LoVo (cell line): ENCODE measurements at regions not wholly inside any gene's neighbourhood (a gene's known extent, or its start where the extent isn't known, plus 50 kb on each side); places are given as distances from the start of the nearest gene placed in this dataset.
"Not testable (repeated sequence)": the region's sequence is repeated elsewhere in the genome, so short reads cannot be mapped to it uniquely, and the experiment has no call there.

Experiments
- DNase-seq: peaks from one replicate; pipeline ENCODE4 v3.0.0-alpha.2; 2016; ENCODE audit warnings: low spot score

DNA sequence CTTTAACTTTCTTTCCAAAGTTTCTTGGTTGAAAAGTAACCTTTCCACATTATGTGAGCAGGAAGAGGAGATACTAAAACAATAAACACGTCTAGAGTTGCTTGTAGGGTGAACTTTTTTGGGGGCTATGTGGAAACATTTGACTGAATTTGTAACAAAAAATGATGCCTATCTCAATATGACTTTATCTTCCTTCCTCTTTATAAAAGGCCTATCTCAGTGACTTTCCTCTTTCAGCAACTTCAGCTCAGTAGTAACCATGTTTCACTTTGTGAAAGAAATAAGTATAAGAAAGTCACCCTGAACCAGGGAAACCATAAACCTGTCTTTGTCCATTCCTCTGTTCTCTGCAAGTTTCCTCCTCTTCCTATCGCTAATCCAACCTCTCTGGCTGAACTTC, 124.7 kb upstream of the TMEM164 start:
- no peak for DNase-seq

GRCh38 chrX:109879991-109880390, 122.9 kb upstream of the TMEM164 start:
- no peak for DNase-seq

DNA sequence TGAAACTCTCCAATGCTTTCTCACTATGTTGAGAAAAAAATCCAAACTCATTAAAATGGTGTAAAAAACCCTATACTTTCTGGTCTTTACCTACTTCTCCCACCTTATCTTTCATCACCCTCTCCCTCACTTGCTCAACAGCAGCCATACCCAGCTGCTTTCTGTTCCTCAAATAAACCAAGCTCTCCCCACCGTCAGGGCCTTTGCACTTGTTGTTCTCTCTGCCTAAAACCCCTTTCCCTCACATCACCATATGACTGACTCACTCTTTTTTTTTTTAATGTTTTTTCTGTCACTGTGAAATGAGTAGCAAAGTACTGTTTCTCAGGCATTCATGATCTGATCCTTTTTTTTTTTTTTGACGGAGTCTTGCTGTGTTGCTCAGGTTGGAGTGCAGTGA, 122.3 kb upstream of the TMEM164 start:
- no peak for DNase-seq

DNA sequence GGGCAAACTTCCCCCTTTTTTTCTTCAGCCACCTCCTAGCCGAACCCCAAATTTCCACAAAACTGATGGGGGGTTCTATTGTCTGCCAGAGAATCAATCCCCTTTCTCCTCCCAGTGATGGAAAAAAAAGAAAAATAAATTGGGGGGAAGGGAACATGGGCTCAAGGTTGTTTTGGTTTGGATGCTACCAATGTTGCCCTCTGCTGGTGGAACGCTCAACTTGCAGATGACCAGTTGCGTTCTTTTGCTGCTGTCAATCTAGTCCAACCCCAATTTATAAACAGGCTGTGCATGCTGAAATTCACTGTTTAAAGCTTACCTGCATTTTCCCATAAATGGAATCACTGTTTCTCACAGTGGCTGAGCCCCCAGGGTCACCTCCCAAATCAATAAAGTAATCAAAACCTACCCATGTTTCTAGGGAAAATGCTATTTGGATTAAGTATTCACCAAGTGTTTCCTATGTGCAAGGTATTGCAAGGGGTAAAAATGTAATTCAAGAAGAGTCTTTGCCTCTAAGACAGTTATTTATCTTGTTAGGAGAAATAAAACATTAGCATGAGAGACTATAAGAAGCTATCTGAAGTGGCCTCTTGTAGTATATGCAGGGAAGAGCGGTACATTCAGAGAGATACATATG, 116.7 kb upstream of the TMEM164 start:
- peak; percentile 10 for DNase-seq

DNA sequence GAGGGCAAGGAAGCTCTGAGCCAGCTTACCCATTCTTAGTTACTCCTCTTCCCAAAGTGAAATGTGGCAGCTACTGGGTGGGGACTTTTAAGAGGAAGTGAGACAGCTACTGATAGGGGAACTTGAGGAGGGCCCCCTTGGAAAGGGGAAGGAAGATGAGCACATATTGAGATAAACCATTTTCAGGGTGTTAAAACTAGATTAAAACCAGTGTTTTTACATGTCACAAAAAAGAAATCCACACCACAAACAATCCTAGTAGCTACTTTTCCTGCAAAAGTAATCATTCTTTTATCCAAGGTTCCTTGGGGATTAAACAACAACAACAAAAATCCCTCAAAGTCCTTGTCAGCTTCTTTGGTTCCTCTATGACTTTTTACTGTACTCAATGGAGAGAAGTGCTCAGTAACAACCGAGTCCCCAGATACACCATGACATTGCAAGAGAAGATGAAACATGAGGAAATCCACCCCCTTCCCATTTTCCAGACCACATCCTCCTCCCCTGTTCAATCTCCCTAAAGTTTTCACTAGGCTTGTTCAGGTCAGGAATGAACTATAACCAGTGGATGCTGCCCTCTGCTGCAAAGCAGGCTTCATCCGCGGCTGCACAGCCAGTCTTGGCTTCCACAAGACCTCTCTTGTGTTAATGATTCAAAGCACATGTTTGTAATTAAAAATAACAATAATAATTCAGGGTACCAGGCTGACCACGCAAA, 113.5 kb upstream of the TMEM164 start:
- no peak for DNase-seq

DNA sequence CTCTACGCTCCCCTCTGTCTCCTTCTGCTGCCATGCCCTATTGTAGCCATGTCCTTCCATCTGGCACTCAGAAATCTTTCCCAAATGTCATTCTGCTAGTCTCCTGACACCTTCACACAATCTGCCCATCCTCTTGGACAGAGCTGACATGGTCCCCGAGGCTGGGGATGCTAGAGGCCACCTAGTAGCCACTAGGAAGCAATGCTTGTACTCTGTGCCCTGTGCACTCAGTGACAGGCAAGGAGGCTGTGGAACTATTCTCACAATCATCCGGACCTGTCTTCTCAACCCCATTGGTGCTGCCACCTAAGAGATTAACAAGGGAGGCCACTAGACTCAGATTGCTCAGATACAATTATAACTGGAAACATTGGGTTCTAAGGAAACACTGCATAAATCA, 112.6 kb upstream of the TMEM164 start:
- no peak for DNase-seq

DNA sequence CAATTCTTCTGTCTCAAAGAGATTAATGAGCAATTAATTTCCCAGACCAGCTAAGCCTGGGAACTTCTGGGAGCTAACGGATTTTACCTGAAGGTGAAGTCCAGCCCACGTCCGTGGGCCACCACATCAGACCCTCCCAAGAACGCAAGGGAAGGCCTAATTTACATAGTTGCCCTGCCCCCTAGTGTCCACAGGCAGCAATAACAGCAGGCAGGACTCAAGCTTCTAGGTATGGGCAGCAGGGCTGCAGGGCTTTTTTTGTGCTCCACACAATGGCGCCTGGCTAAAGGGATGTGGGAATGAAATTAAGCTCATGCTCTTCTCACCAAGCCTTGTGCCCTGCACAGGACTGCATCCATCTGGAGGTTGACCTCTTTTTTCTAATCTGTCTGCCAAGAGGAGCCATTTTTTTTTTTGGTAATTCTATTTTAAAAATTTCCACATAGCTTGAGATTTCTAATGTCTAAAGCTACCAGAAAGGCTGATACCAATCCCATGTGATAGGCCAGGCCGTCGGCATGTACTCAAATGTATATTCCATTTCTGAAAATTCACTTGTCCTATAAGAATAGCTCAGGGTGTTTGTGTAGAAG, 111.9 kb upstream of the TMEM164 start:
- peak; percentile 24 for DNase-seq

GRCh38 chrX:109896024-109896423, 106.9 kb upstream of the TMEM164 start:
- not testable (repeated sequence) for DNase-seq

GRCh38 chrX:109902665-109903064, 100.2 kb upstream of the TMEM164 start:
- no peak for DNase-seq

DNA sequence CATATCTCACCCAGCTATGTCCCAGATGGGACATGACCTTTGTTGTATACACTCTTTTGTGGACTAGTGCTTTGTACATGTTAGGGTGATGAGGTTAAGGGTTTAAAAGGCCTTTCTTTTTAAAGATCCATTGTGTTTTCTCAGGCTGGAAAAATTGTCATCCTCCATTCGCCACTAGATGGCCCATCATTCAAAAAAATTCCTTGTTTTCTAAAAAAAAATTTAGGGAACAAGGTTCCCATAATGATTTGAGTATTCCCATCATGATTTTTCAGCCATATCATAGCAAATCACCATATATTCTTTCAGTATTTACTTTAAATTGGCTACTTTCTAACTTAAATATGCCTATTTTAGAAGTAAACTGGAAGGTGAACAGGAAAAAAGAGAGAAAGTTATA, 91.9 kb upstream of the TMEM164 start:
- no peak for DNase-seq

DNA sequence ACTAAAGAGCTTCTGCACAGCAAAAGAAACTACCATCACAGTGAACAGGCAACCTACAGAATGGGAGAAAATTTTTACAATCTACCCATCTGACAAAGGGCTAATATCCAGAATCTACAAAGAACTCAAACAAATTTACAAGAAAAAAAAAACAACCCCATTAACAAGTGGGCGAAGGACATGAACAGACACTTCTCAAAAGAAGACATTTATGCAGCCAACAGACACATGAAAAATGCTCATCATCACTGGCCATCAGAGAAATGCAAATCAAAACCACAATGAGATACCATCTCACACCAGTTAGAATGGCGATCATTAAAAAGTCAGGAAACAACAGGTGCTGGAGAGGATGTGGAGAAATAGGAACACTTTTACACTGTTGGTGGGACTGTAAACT, 89.9 kb upstream of the TMEM164 start:
- not testable (repeated sequence) for DNase-seq

GRCh38 chrX:109914114-109914849, 88.6 kb upstream of the TMEM164 start:
- DNase-seq: no peak

DNA sequence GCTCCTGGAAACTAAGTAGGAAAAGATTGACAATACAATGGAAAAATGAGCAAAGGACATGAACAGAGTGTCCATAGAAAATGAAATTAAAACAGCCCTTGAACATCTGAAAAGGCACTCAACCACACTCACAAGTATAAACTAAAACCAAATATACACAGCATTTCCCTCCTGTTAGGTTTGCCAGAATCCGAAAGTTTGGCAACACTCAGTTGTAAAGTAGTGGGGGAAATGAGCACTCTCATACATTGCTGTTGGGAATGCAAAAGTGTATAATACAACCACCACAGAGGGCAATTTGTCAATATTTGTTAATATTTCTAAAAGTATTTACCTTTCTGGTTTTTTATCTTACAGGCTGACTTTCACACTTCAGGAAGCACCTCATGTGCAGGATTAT, 84.2 kb upstream of the TMEM164 start:
- no peak for DNase-seq

GRCh38 chrX:109920325-109920724, 82.6 kb upstream of the TMEM164 start:
- DNase-seq: no peak

DNA sequence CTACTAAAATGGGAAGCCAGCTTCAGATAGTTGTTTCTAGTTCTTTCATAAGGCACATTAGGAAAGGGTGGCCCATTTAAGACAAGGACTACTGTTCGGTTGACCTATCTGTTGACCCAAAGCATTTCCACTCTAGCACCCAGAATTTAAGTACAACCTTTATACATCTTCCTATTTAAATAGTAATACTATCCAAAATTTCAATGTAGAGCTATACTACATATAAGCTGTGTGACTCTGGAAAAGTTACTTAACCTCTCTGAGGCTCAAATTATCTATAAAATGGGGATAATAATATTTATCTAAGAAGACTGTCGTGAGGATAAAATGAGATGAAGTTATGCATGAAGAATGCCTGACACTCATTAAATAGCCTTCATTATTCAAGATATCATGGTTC, 82.0 kb upstream of the TMEM164 start:
- no peak for DNase-seq

GRCh38 chrX:109922190-109922589, 80.7 kb upstream of the TMEM164 start:
- DNase-seq: no peak

GRCh38 chrX:109925003-109925402, 77.9 kb upstream of the TMEM164 start:
- not testable (repeated sequence) for DNase-seq

GRCh38 chrX:109925656-109926055, 77.3 kb upstream of the TMEM164 start:
- no peak for DNase-seq

- no peak for DNase-seq
Measured at GRCh38 chrX:109926118-109926517, 76.8 kb upstream of the TMEM164 start.

DNA sequence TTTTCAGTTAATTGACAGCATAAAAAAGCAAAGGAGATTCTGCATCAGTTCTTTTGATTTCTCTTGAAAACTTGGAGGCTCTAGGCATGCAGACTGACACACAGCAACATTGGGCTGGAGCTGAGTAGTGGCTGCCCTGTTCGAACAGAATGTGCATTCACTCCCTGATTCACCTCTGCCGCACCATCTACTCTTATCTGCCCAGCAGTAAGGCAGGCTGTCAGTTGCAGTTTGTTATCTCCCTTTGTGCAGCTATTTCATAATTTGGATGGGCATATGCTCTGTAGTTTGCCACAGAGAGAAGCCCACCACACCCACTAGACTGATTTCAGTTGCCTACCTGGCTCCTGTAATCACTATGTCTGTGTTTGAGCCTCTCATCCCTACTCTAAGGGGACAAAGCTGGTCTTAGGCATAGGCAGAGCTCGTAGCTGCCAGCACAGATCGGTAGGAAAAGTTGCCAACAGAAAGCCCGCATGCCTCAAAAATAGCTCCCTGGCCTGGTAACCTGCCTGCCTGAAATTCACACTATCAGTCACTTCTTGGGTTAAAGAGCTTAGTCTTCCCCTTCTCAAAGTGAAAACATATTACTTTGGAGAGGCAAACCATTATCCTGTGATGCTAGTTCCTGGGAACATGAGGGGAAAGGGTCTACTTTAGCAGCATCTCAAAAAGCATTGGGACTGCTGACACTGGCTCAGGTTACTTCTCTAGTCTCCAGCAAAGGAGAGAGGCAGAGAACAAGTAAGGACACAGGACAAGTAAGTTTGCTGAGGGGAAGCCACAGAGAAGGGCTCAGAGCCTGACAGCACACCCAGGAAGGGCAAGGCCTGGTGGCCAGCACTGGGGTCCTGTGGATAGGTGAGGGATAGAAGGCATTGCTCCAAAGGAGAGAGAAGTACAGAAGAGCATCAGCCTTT, 75.9 kb upstream of the TMEM164 start:
- no peak for DNase-seq

- no peak for DNase-seq
Measured at GRCh38 chrX:109927663-109928273, 75.1 kb upstream of the TMEM164 start.
